DOHH2 (cell line): ENCODE measurements at regions not wholly inside any gene's neighbourhood (a gene's known extent, or its start where the extent isn't known, plus 50 kb on each side); places are given as distances from the start of the nearest gene placed in this dataset.

Experiments used
- EZH2phosphoT487 ChIP-seq: fragments of 200-600 bp; sonication (generic); IDR thresholded peaks from 2 replicates; pipeline ENCODE4 v1.6.1; 2017; ENCODE audit warnings: borderline replicate concordance, mild to moderate bottlenecking, antibody characterized with exemption, low read length, moderate library complexity, mixed read lengths
- TF ChIP-seq, protein P1 (sequence below): fragments of 200-600 bp; sonication (generic); IDR thresholded peaks from one replicate; pipeline ENCODE4 v1.5.1; 2014; ENCODE audit warnings: antibody characterized with exemption, mild to moderate bottlenecking, low read depth, low read length; ENCODE audit not compliant: poor library complexity, severe bottlenecking

DNA sequence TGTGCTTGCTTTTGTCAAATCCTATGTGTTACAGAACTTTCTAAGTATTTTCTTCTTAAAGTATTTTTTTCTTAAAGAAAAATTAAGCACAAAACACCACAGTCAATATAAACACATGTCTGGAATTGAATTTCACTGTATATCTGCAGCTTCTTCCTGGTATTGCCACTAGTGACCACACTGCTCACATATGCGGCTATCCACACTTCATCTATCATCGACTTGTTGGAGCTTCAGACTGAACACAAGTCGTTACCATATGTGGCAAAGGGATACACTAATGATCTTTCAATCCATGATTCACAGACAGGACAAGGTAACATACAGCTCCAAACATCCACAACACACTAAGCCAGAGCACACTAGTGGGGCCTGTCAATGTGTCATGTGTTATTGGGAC lies 498.4 kb upstream of the ARGLU1 start:
- TF ChIP-seq, protein P1, sequence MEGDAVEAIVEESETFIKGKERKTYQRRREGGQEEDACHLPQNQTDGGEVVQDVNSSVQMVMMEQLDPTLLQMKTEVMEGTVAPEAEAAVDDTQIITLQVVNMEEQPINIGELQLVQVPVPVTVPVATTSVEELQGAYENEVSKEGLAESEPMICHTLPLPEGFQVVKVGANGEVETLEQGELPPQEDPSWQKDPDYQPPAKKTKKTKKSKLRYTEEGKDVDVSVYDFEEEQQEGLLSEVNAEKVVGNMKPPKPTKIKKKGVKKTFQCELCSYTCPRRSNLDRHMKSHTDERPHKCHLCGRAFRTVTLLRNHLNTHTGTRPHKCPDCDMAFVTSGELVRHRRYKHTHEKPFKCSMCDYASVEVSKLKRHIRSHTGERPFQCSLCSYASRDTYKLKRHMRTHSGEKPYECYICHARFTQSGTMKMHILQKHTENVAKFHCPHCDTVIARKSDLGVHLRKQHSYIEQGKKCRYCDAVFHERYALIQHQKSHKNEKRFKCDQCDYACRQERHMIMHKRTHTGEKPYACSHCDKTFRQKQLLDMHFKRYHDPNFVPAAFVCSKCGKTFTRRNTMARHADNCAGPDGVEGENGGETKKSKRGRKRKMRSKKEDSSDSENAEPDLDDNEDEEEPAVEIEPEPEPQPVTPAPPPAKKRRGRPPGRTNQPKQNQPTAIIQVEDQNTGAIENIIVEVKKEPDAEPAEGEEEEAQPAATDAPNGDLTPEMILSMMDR = no peak
- no peak for TF ChIP-seq EZH2phosphoT487
